Vagina (tissue), 2 donors: ENCODE measurements at regions not wholly inside any gene's neighbourhood (a gene's known extent, or its start where the extent isn't known, plus 50 kb on each side); places are given as distances from the start of the nearest gene placed in this dataset.

ENCODE experiments used
- POLR2A ChIP-seq, 2 donors: fragments of 450-650 bp; IDR thresholded peaks; one replicate each; pipeline ENCODE4 v1.6.1; 2017; ENCODE audit warnings: antibody characterized with exemption in 2 of 2, mild to moderate bottlenecking in 2 of 2, moderate library complexity in 2 of 2
- TF ChIP-seq, protein P1 (sequence below), 3 experiments: fragments of 450-650 bp in 2 of 3; fragments of 200-600 bp in 1 of 3; sonication (generic) in 1 of 3; IDR thresholded peaks; one replicate each; pipeline ENCODE4 v1.5.1; 2017 to 2019; ENCODE audit warnings: antibody characterized with exemption in 3 of 3, mild to moderate bottlenecking in 2 of 3, moderate library complexity in 2 of 3

- TF ChIP-seq, protein P1, sequence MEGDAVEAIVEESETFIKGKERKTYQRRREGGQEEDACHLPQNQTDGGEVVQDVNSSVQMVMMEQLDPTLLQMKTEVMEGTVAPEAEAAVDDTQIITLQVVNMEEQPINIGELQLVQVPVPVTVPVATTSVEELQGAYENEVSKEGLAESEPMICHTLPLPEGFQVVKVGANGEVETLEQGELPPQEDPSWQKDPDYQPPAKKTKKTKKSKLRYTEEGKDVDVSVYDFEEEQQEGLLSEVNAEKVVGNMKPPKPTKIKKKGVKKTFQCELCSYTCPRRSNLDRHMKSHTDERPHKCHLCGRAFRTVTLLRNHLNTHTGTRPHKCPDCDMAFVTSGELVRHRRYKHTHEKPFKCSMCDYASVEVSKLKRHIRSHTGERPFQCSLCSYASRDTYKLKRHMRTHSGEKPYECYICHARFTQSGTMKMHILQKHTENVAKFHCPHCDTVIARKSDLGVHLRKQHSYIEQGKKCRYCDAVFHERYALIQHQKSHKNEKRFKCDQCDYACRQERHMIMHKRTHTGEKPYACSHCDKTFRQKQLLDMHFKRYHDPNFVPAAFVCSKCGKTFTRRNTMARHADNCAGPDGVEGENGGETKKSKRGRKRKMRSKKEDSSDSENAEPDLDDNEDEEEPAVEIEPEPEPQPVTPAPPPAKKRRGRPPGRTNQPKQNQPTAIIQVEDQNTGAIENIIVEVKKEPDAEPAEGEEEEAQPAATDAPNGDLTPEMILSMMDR (IDR thresholded peaks at IDR 0.05), result no peak
- no peak for TF ChIP-seq POLR2A (IDR thresholded peaks at IDR 0.05)
Measured at GRCh38 chr6:22809370-22809769, 240.0 kb downstream of the HDGFL1 start.
